Keratinocyte (primary cell): ENCODE measurements at regions not wholly inside any gene's neighbourhood (a gene's known extent, or its start where the extent isn't known, plus 50 kb on each side); places are given as distances from the start of the nearest gene placed in this dataset.
A peak's percentile ranks its signal among the peaks of the same experiment; 100 is the strongest.

Experiments
- DNase-seq: peaks from one replicate; pipeline ENCODE4 v3.0.0-alpha.2; 2011; ENCODE audit warnings: low read depth, missing footprints, low spot score
- FAIRE-seq: peaks from 2 replicates; lab custom pipeline; 2011; peaks lifted over from hg19 to GRCh38; lab: Jason Lieb, UNC
- H2AFZ ChIP-seq: 2 replicates; pipeline ENCODE4 v1.6.0; 2012; ENCODE audit warnings: low read length, control low read depth, inconsistent platforms; ENCODE audit not compliant: control insufficient read depth
- H3K27ac ChIP-seq: 2 replicates; pipeline ENCODE4 v1.5.1; 2011; ENCODE audit warnings: low read length; ENCODE audit not compliant: control insufficient read depth, insufficient read depth
- H3K27me3 ChIP-seq: 3 replicates; pipeline ENCODE4 v1.6.0; 2011; ENCODE audit warnings: low read length; ENCODE audit not compliant: control insufficient read depth, insufficient read depth; ENCODE audit errors: extremely low read depth
- H3K36me3 ChIP-seq, 2 experiments: 2 replicates in 1 of 2; 3 replicates in 1 of 2; pipeline ENCODE4 v1.5.1; 2011; ENCODE audit warnings: low read length in 2 of 2, mild to moderate bottlenecking in 1 of 2; ENCODE audit not compliant: control insufficient read depth in 2 of 2, insufficient read depth in 2 of 2; ENCODE audit errors: extremely low read depth in 1 of 2
- H3K4me1 ChIP-seq: 3 replicates; pipeline ENCODE4 v1.5.1; 2011; ENCODE audit warnings: low read length; ENCODE audit not compliant: control insufficient read depth, insufficient read depth; ENCODE audit errors: extremely low read depth
- H3K4me2 ChIP-seq: 3 replicates; pipeline ENCODE4 v1.6.0; 2011; ENCODE audit warnings: low read depth, low read length; ENCODE audit not compliant: control insufficient read depth, insufficient read depth; ENCODE audit errors: extremely low read depth
- H3K4me3 ChIP-seq, 3 experiments: fragments of 200-600 bp in 1 of 3; sonication (generic) in 1 of 3; 2 replicates in 2 of 3; 3 replicates in 1 of 3; pipeline ENCODE4 v1.5.1; 2011 to 2016; ENCODE audit warnings: low read length in 3 of 3, mild to moderate bottlenecking in 3 of 3, control low read depth in 2 of 3, inconsistent platforms in 1 of 3, low read depth in 1 of 3, mixed read lengths in 1 of 3, mixed run types in 1 of 3, moderate library complexity in 1 of 3; ENCODE audit not compliant: control insufficient read depth in 2 of 3, insufficient read depth in 2 of 3; ENCODE audit errors: extremely low read depth in 1 of 3
- H3K79me2 ChIP-seq: 2 replicates; pipeline ENCODE4 v1.6.0; 2012; ENCODE audit warnings: low read length; ENCODE audit not compliant: control insufficient read depth, insufficient read depth
- H3K9ac ChIP-seq: 3 replicates; pipeline ENCODE4 v1.6.0; 2011; ENCODE audit warnings: low read length; ENCODE audit not compliant: control insufficient read depth, insufficient read depth; ENCODE audit errors: extremely low read depth
- H3K9me1 ChIP-seq: 3 replicates; pipeline ENCODE4 v1.6.0; 2011; ENCODE audit warnings: low read length; ENCODE audit not compliant: control insufficient read depth, insufficient read depth; ENCODE audit errors: extremely low read depth
- H3K9me3 ChIP-seq: 2 replicates; pipeline ENCODE4 v1.5.1; 2012; ENCODE audit warnings: low read depth, low read length; ENCODE audit not compliant: control insufficient read depth
- H4K20me1 ChIP-seq: 3 replicates; pipeline ENCODE4 v1.6.0; 2011; ENCODE audit warnings: low read length; ENCODE audit not compliant: control insufficient read depth, insufficient read depth; ENCODE audit errors: extremely low read depth
- EZH2 ChIP-seq: IDR thresholded peaks from one replicate; pipeline ENCODE4 v1.6.1; 2012; ENCODE audit warnings: inconsistent platforms, mild to moderate bottlenecking, low read length, moderate library complexity
- dilution Hi-C: fragments of 300-500 bp; cut with MboI; formaldehyde crosslinking; loops from one replicate; pipeline ENCODE4 v1.7.0; 2020; ENCODE audit warnings: low sequenced_read_pairs; ENCODE audit not compliant: extremely low pct_ligation_motif_present
- TF ChIP-seq, protein P1 (sequence below), 3 experiments: IDR thresholded peaks in 1 of 3; conservative IDR thresholded peaks in 1 of 3; optimal IDR thresholded peaks in 1 of 3; 2 replicates in 2 of 3; 3 replicates in 1 of 3; pipeline versions ENCODE3 to v1.5.1; 2011; ENCODE audit warnings: low read length in 3 of 3, mild to moderate bottlenecking in 3 of 3, moderate library complexity in 2 of 3, control low read depth in 1 of 3, inconsistent platforms in 1 of 3; ENCODE audit not compliant: insufficient read depth in 2 of 3; ENCODE audit errors: extremely low read depth in 1 of 3

DNA sequence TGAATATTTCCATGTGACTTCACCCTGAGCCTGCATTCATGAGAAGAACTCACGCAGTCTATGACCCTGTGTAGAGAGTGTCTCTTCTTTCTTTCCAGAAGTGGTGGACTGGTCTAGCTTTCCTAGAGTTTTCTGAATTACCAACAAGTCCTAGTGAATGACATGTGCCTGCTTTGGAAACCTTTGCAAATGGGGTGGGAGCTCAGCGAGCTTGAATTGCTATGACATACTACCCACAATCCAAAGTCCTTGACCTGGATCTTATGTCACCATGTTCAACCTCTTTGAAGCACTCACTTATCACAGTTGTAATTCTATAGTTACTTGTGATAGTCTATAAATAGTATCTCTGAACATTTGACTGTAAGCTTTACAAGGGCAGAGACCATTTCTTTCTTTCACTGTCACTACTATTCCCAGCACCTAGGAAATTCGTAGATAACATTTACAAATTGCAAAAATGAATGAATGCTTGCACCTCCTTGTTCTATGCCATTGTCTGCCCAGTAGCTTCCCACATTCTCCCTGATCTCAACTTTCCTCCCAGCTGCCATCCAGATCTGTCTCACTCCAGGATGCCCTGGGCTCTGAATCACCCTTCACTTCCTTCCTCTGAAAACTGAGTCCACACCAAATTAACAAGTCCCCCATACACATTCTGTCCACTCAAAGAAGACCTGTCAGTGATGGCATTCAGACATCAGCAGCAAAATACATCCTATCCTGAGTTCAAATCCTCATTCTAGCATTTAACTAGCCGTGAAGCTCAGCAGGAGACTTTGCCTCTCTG is 201.9 kb upstream of the SESN3 start:
- TF ChIP-seq, protein P1, sequence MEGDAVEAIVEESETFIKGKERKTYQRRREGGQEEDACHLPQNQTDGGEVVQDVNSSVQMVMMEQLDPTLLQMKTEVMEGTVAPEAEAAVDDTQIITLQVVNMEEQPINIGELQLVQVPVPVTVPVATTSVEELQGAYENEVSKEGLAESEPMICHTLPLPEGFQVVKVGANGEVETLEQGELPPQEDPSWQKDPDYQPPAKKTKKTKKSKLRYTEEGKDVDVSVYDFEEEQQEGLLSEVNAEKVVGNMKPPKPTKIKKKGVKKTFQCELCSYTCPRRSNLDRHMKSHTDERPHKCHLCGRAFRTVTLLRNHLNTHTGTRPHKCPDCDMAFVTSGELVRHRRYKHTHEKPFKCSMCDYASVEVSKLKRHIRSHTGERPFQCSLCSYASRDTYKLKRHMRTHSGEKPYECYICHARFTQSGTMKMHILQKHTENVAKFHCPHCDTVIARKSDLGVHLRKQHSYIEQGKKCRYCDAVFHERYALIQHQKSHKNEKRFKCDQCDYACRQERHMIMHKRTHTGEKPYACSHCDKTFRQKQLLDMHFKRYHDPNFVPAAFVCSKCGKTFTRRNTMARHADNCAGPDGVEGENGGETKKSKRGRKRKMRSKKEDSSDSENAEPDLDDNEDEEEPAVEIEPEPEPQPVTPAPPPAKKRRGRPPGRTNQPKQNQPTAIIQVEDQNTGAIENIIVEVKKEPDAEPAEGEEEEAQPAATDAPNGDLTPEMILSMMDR (optimal IDR thresholded peaks at IDR 0.05 in 1 of 3, IDR thresholded peaks at IDR 0.05 in 1 of 3, conservative IDR thresholded peaks at IDR 0.05 in 1 of 3; ENCODE audit: extremely low read depth in 1 of 3, insufficient read depth in 2 of 3, low read length in 3 of 3), result no peak
- no peak for TF ChIP-seq EZH2
- dilution Hi-C loops, result no loop called here

DNA sequence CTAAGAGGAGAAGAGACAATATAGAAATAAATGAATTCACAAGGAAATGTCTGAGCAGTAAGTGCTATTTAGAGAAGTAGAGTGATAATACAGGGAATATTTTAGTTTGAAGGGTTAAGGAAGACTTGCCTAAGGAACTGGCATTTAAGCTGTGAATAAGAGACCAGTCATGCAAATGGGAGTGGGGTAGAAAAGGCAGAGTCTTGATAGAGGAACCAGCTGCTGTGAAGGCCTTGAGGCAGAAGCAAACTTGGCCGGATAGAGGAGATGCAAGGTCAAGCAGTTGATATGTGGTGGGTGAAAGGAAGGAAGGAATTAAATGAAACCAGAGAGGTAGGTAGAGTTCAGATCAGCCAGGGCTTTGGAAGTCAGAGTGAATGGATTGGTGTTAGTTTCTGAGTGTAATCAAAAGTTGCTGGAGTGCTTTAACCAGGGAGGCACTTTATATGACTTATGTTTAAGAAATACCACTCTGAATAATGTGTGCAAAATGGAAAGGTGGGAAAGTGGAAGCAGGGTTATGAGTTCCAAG is 198.4 kb upstream of the SESN3 start:
- Histone ChIP-seq H4K20me1 (no peaks in the 10 kb centered on the region), H3K27ac (no peak overlapping the region), H3K9me1 (no peaks in the 10 kb centered on the region), H2AFZ (no peak overlapping the region), H3K4me2 (no peak overlapping the region), H3K27me3 (no peaks in the 10 kb centered on the region), H3K9ac (no peak overlapping the region), H3K4me1 (peaks cover 17% of the 10 kb centered on the region), H3K9me3 (no peaks in the 10 kb centered on the region), H3K36me3 (no peaks in the 10 kb centered on the region), H3K4me3 (no peak overlapping the region), H3K79me2 (no peaks in the 10 kb centered on the region)
- FAIRE-seq (peak; percentile 44), DNase-seq (no peak)
- dilution Hi-C loops, result no loop called here
- TF ChIP-seq, protein P1 (optimal IDR thresholded peaks at IDR 0.05 in 1 of 3, IDR thresholded peaks at IDR 0.05 in 1 of 3, conservative IDR thresholded peaks at IDR 0.05 in 1 of 3; ENCODE audit: extremely low read depth in 1 of 3, insufficient read depth in 2 of 3, low read length in 3 of 3), result no peak
- no peak for TF ChIP-seq EZH2

More for the DNA sequence above, 201.9 kb upstream of the SESN3 start:
- H2AFZ ChIP-seq, result no peak overlapping the region
- H3K9ac ChIP-seq, result no peak overlapping the region
- no peak overlapping the region for H3K4me2 ChIP-seq
- no peaks in the 10 kb centered on the region for H3K9me1 ChIP-seq
- FAIRE-seq (peak; percentile 81), DNase-seq (no peak)
- no peaks in the 10 kb centered on the region for H3K9me3 ChIP-seq
- peaks cover 7% of the 10 kb centered on the region for H3K4me1 ChIP-seq
- no peaks in the 10 kb centered on the region for H3K27me3 ChIP-seq
- H3K27ac ChIP-seq, result no peak overlapping the region
- no peaks in the 10 kb centered on the region for H3K36me3 ChIP-seq
- no peak overlapping the region for H3K4me3 ChIP-seq
- H4K20me1 ChIP-seq, result no peaks in the 10 kb centered on the region
- no peaks in the 10 kb centered on the region for H3K79me2 ChIP-seq
